ENCODE measurements at regions not wholly inside any gene's neighbourhood (a gene's known extent, or its start where the extent isn't known, plus 50 kb on each side); places are given as distances from the start of the nearest gene placed in this dataset.

DNA sequence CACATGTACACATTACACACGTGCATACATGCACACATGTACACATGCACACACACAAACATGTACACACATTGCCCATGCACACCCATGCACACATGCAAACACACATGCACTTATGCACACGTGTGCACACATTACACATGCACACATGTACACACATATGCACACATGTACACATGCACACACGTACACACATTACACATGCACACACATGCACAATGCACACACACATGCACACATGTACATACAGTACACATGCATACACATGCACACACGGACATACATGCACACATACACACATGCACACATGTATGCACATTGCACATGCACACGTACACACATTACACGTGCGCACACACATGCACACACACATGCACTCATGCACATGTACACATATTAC lies 95.3 kb upstream of the TTC34 start:
- TF ChIP-seq, protein P1, sequence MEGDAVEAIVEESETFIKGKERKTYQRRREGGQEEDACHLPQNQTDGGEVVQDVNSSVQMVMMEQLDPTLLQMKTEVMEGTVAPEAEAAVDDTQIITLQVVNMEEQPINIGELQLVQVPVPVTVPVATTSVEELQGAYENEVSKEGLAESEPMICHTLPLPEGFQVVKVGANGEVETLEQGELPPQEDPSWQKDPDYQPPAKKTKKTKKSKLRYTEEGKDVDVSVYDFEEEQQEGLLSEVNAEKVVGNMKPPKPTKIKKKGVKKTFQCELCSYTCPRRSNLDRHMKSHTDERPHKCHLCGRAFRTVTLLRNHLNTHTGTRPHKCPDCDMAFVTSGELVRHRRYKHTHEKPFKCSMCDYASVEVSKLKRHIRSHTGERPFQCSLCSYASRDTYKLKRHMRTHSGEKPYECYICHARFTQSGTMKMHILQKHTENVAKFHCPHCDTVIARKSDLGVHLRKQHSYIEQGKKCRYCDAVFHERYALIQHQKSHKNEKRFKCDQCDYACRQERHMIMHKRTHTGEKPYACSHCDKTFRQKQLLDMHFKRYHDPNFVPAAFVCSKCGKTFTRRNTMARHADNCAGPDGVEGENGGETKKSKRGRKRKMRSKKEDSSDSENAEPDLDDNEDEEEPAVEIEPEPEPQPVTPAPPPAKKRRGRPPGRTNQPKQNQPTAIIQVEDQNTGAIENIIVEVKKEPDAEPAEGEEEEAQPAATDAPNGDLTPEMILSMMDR (IDR thresholded peaks at IDR 0.05; ENCODE audit: low read depth, low read length) = no peak
- TF ChIP-seq POLR2A (IDR thresholded peaks at IDR 0.05; ENCODE audit: extremely low read depth, insufficient read length) (no peak), MYC (IDR thresholded peaks at IDR 0.05; ENCODE audit: low read depth, low read length) (no peak)
- TF ChIP-seq, protein P2, sequence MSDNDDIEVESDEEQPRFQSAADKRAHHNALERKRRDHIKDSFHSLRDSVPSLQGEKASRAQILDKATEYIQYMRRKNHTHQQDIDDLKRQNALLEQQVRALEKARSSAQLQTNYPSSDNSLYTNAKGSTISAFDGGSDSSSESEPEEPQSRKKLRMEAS (IDR thresholded peaks at IDR 0.05; ENCODE audit: low read depth, low read length) = no peak
